ENCODE measurements at regions not wholly inside any gene's neighbourhood (a gene's known extent, or its start where the extent isn't known, plus 50 kb on each side); places are given as distances from the start of the nearest gene placed in this dataset.

GRCh38 chr12:65657635-65658034, 166.6 kb upstream of the HMGA2 start:
- no peaks in the 10 kb centered on the region for H3K36me3 ChIP-seq (replicated peaks in 1 of 2; ENCODE audit: control insufficient read depth in 1 of 2, insufficient read depth in 2 of 2, low read length in 1 of 2)
- peak overlapping the region; percentile 38; the same call in 1 of the 2 replicates for H3K4me2 ChIP-seq
- H4K20me1 ChIP-seq (ENCODE audit: insufficient read depth), result no peaks in the 10 kb centered on the region
- ChIA-PET POLR2A (no interaction called here), CTCF (interaction anchor here (0.6 to 1.6 kb wide), 4 partner anchors 10 to 176 kb away, joined by 3 to 5 read pairs (median 3); no protein-coding TSS in a partner anchor)
- no peaks in the 10 kb centered on the region for H3K27me3 ChIP-seq (ENCODE audit: insufficient read depth)
- DNase-seq, result no peak
- H3K9me2 ChIP-seq, result no peaks in the 10 kb centered on the region
- no peak overlapping the region for H2AFZ ChIP-seq (ENCODE audit: low read depth)
- no peak for TF ChIP-seq EZH2phosphoT487 (IDR thresholded peaks at IDR 0.05; ENCODE audit: borderline replicate concordance, low read depth)
- no peak for TF ChIP-seq FOXM1 (IDR thresholded peaks at IDR 0.05; ENCODE audit: low read depth)
- TF ChIP-seq NFIC (IDR thresholded peaks at IDR 0.05; ENCODE audit: borderline replicate concordance), result 0 out of 2 replicates have a peak, but pooled peaks have one; percentile 18
- peaks cover 45% of the 10 kb centered on the region for H3F3A ChIP-seq (replicated peaks; ENCODE audit: insufficient read depth)
- H3K9me3 ChIP-seq, result no peaks in the 10 kb centered on the region
- no peak overlapping the region for H3K4me3 ChIP-seq (ENCODE audit: low read depth in 2 of 2, low read length in 1 of 2)
- peak overlapping the region; percentile 82 to 97 for H3K27ac ChIP-seq (ENCODE audit: low read depth in 2 of 2, low read length in 1 of 2)
- peak overlapping the region; percentile 77 for H3K9ac ChIP-seq
- 36% methylated on average over 1 of the region's 1 CpG for WGBS (ENCODE audit: low lambda C conversion rate)
- peaks cover 13% of the 10 kb centered on the region for H3K79me2 ChIP-seq (ENCODE audit: insufficient read depth)
- peaks cover 0 to 51% of the 10 kb centered on the region in 2 experiments; a peak in 3 of 4 replicates for H3K4me1 ChIP-seq (ENCODE audit: control insufficient read depth in 1 of 2, insufficient read depth in 2 of 2, low read depth in 1 of 2, low read length in 1 of 2)

- Histone ChIP-seq H3K9ac (no peak overlapping the region), H3K4me2 (no peak overlapping the region), H3K4me3 (ENCODE audit: low read depth in 2 of 2, low read length in 1 of 2) (no peak overlapping the region), H4K20me1 (ENCODE audit: insufficient read depth) (no peaks in the 10 kb centered on the region), H3K9me3 (no peaks in the 10 kb centered on the region), H3K9me2 (no peaks in the 10 kb centered on the region), H3K79me2 (ENCODE audit: insufficient read depth) (peaks cover 11% of the 10 kb centered on the region), H3K4me1 (ENCODE audit: control insufficient read depth in 1 of 2, insufficient read depth in 2 of 2, low read depth in 1 of 2, low read length in 1 of 2) (peaks cover 0 to 48% of the 10 kb centered on the region in 2 experiments; a peak in 3 of 4 replicates), H3K36me3 (replicated peaks in 1 of 2; ENCODE audit: control insufficient read depth in 1 of 2, insufficient read depth in 2 of 2, low read length in 1 of 2) (no peaks in the 10 kb centered on the region), H3F3A (replicated peaks; ENCODE audit: insufficient read depth) (peaks cover 49% of the 10 kb centered on the region), H3K27me3 (ENCODE audit: insufficient read depth) (no peaks in the 10 kb centered on the region), H2AFZ (ENCODE audit: low read depth) (no peak overlapping the region), H3K27ac (ENCODE audit: low read depth in 2 of 2, low read length in 1 of 2) (peak overlapping the region; percentile 8 to 97; a peak in 3 of 4 replicates)
- WGBS (ENCODE audit: low lambda C conversion rate), result 85% methylated on average over 2 of the region's 2 CpGs
- no peak for TF ChIP-seq YY1 (IDR thresholded peaks at IDR 0.05; ENCODE audit: low read depth)
- TF ChIP-seq IRF3 (IDR thresholded peaks at IDR 0.05; ENCODE audit: low read depth, low read length), result no peak
- no peak for TF ChIP-seq RXRA (IDR thresholded peaks at IDR 0.05; ENCODE audit: borderline replicate concordance, low read depth)
- TF ChIP-seq RFX5 (IDR thresholded peaks at IDR 0.05; ENCODE audit: low read length), result no peak
- POLR2A ChIA-PET, result no interaction called here
- DNase-seq, result no peak
- CTCF ChIA-PET, result interaction anchor here (1.1 kb wide), 1 partner anchor 10 kb away, joined by 3 read pairs; no protein-coding TSS in a partner anchor
Measured at GRCh38 chr12:65658360-65658759, 165.9 kb upstream of the HMGA2 start.

- Histone ChIP-seq H2AFZ (ENCODE audit: low read depth) (no peak overlapping the region), H3K4me1 (ENCODE audit: control insufficient read depth in 1 of 2, insufficient read depth in 2 of 2, low read depth in 1 of 2, low read length in 1 of 2) (peaks cover 0 to 35% of the 10 kb centered on the region in 2 experiments; a peak in 3 of 4 replicates), H3K4me2 (no peak overlapping the region), H3K79me2 (ENCODE audit: insufficient read depth) (peaks cover under 1% of the 10 kb centered on the region; the same call in 1 of the 2 replicates), H3K27ac (ENCODE audit: low read depth in 2 of 2, low read length in 1 of 2) (peak overlapping the region in 1 of 2 experiments; percentile 97; a peak in 1 of 4 replicates), H3K36me3 (replicated peaks in 1 of 2; ENCODE audit: control insufficient read depth in 1 of 2, insufficient read depth in 2 of 2, low read length in 1 of 2) (no peaks in the 10 kb centered on the region), H4K20me1 (ENCODE audit: insufficient read depth) (no peaks in the 10 kb centered on the region), H3K9ac (no peak overlapping the region), H3K27me3 (ENCODE audit: insufficient read depth) (no peaks in the 10 kb centered on the region), H3K4me3 (ENCODE audit: low read depth in 2 of 2, low read length in 1 of 2) (no peak overlapping the region), H3K9me3 (no peaks in the 10 kb centered on the region), H3K9me2 (no peaks in the 10 kb centered on the region), H3F3A (replicated peaks; ENCODE audit: insufficient read depth) (peaks cover 41% of the 10 kb centered on the region)
- TF ChIP-seq SMC3 (IDR thresholded peaks at IDR 0.05; ENCODE audit: low read depth, low read length) (no peak), RAD21 (IDR thresholded peaks at IDR 0.05; ENCODE audit: low read length) (no peak), REST (IDR thresholded peaks at IDR 0.05; ENCODE audit: low read depth, low read length) (no peak)
- 89% methylated on average over 1 of the region's 1 CpG for WGBS (ENCODE audit: low lambda C conversion rate)
- ChIA-PET POLR2A (no interaction called here), CTCF (no interaction called here)
- no peak for DNase-seq
Measured at GRCh38 chr12:65659681-65660080, 164.6 kb upstream of the HMGA2 start.

Measured in SK-N-SH (cell line).